OCI-LY1 (cell line): ENCODE measurements at regions not wholly inside any gene's neighbourhood (a gene's known extent, or its start where the extent isn't known, plus 50 kb on each side); places are given as distances from the start of the nearest gene placed in this dataset.

Experiments used
- H2AFZ ChIP-seq: fragments of 200-600 bp; sonication (generic), shearing (Covaris generic); 2 replicates; pipeline ENCODE4 v1.6.0; 2014; ENCODE audit warnings: antibody characterized with exemption, mild to moderate bottlenecking, low read length
- H3F3A ChIP-seq: fragments of 200-600 bp; sonication (generic), shearing (Covaris generic); 2 replicates; pipeline ENCODE4 v1.6.0; 2014; ENCODE audit warnings: mild to moderate bottlenecking, antibody characterized with exemption, low read length, moderate library complexity; ENCODE audit not compliant: insufficient read depth
- H3K27ac ChIP-seq: fragments of 200-600 bp; sonication (generic); 2 replicates; pipeline ENCODE4 v1.5.1; 2014; ENCODE audit warnings: low read length, mixed run types, mild to moderate bottlenecking, low read depth; ENCODE audit not compliant: poor library complexity, severe bottlenecking
- H3K27me3 ChIP-seq: fragments of 200-600 bp; sonication (generic); 2 replicates; pipeline ENCODE4 v1.6.0; 2014; ENCODE audit warnings: antibody characterized with exemption, mild to moderate bottlenecking, low read length, moderate library complexity; ENCODE audit not compliant: insufficient read depth
- H3K36me3 ChIP-seq: fragments of 200-600 bp; sonication (generic); 2 replicates; pipeline ENCODE4 v1.6.1; 2014; ENCODE audit warnings: mild to moderate bottlenecking, antibody characterized with exemption, low read length, moderate library complexity, mixed read lengths; ENCODE audit not compliant: insufficient read depth
- H3K4me1 ChIP-seq: fragments of 200-600 bp; sonication (generic); 2 replicates; pipeline ENCODE4 v1.5.1; 2014; ENCODE audit warnings: mild to moderate bottlenecking, low read length, moderate library complexity; ENCODE audit not compliant: insufficient read depth, severe bottlenecking
- H3K4me2 ChIP-seq: fragments of 200-600 bp; sonication (generic), shearing (Covaris generic); 2 replicates; pipeline ENCODE4 v1.6.1; 2014; ENCODE audit warnings: low read length
- H3K4me3 ChIP-seq: fragments of 200-600 bp; sonication (generic); 2 replicates; pipeline ENCODE4 v1.5.1; 2014; ENCODE audit warnings: low read length, low read depth, mild to moderate bottlenecking, mixed read lengths; ENCODE audit not compliant: poor library complexity, severe bottlenecking
- H3K79me2 ChIP-seq: fragments of 200-600 bp; shearing (Covaris generic); 2 replicates; pipeline ENCODE4 v1.6.1; 2016; ENCODE audit warnings: mixed run types, low read length, mixed read lengths; ENCODE audit not compliant: insufficient read depth
- H3K9ac ChIP-seq: fragments of 200-600 bp; sonication (generic), shearing (Covaris generic); 2 replicates; pipeline ENCODE4 v1.6.1; 2014; ENCODE audit warnings: mild to moderate bottlenecking, low read length, mixed read lengths
- H3K9me2 ChIP-seq: fragments of 200-600 bp; sonication (generic), shearing (Covaris generic); 2 replicates; pipeline ENCODE4 v1.6.1; 2014; ENCODE audit warnings: low read depth, mild to moderate bottlenecking, low read length, mixed read lengths
- H3K9me3 ChIP-seq: fragments of 200-600 bp; shearing (Covaris generic); 2 replicates; pipeline ENCODE4 v1.6.1; 2014; ENCODE audit warnings: low read length, mixed read lengths
- H4K20me1 ChIP-seq: fragments of 200-600 bp; sonication (generic), shearing (Covaris generic); 2 replicates; pipeline ENCODE4 v1.6.0; 2016; ENCODE audit warnings: mild to moderate bottlenecking, low read length; ENCODE audit not compliant: insufficient read depth
- EZH2 ChIP-seq: fragments of 200-600 bp; sonication (generic), shearing (Covaris generic); IDR thresholded peaks from 2 replicates; pipeline ENCODE4 v1.8.0; 2017; ENCODE audit warnings: borderline replicate concordance, mixed run types, mild to moderate bottlenecking, antibody characterized with exemption, low read length, moderate library complexity, mixed read lengths
- TF ChIP-seq, protein P1 (sequence below): fragments of 200-600 bp; sonication (generic), shearing (Covaris generic); IDR thresholded peaks from 2 replicates; pipeline ENCODE4 v1.5.1; 2017; ENCODE audit warnings: mild to moderate bottlenecking, antibody characterized with exemption, low read length, moderate library complexity, mixed read lengths

DNA sequence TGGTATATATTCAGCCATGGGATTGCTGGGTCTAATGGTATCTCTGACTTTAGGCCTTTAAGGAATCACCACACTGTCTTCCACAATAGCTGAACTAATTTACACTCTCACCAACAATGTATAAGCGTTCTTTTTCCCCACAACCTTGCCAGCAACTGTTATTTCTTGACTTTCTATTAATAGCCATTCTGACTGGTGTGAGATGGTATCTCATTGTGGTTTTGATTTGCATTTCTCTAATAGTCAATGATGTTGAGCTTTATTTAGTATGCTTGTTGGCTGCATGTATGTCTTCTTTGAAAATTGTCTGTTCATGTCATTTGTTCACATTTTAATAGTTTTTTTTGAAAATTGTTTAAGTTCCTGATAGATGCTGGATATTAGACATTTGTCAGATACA is 235.2 kb downstream of the HEPH start:
- no peaks in the 10 kb centered on the region for H3K79me2 ChIP-seq
- no peaks in the 10 kb centered on the region for H3F3A ChIP-seq
- H3K4me2 ChIP-seq, result no peak overlapping the region
- H3K9ac ChIP-seq, result no peak overlapping the region
- H3K27ac ChIP-seq, result no peak overlapping the region
- H4K20me1 ChIP-seq, result no peaks in the 10 kb centered on the region
- H3K4me1 ChIP-seq, result no peaks in the 10 kb centered on the region
- TF ChIP-seq, protein P1, sequence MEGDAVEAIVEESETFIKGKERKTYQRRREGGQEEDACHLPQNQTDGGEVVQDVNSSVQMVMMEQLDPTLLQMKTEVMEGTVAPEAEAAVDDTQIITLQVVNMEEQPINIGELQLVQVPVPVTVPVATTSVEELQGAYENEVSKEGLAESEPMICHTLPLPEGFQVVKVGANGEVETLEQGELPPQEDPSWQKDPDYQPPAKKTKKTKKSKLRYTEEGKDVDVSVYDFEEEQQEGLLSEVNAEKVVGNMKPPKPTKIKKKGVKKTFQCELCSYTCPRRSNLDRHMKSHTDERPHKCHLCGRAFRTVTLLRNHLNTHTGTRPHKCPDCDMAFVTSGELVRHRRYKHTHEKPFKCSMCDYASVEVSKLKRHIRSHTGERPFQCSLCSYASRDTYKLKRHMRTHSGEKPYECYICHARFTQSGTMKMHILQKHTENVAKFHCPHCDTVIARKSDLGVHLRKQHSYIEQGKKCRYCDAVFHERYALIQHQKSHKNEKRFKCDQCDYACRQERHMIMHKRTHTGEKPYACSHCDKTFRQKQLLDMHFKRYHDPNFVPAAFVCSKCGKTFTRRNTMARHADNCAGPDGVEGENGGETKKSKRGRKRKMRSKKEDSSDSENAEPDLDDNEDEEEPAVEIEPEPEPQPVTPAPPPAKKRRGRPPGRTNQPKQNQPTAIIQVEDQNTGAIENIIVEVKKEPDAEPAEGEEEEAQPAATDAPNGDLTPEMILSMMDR, result no peak
- TF ChIP-seq EZH2, result no peak
- H3K27me3 ChIP-seq, result no peaks in the 10 kb centered on the region
- H2AFZ ChIP-seq, result no peak overlapping the region
- H3K36me3 ChIP-seq, result no peaks in the 10 kb centered on the region
- no peak overlapping the region for H3K4me3 ChIP-seq
- no peaks in the 10 kb centered on the region for H3K9me2 ChIP-seq
- H3K9me3 ChIP-seq, result no peaks in the 10 kb centered on the region

DNA sequence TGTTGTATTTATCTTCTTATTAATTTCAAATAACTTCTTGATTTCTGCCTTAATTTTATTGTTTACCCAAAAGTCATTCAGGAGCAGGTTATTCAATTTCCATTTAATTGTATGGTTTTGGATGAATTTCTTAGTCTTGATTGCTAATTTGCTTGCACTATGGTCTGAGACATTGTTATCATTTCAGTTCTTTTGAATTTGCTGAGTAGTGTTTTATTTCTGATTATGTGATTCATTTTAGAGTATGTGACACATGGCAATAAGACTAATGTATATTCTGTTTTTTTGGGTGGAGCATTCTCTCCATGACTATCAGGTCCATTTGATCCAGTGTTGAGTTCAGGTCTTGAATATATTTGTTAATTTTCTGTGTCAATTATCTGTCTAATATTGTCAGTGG is 236.7 kb downstream of the EDA2R start:
- no peak overlapping the region for H3K4me2 ChIP-seq
- no peaks in the 10 kb centered on the region for H3K9me3 ChIP-seq
- H4K20me1 ChIP-seq, result no peaks in the 10 kb centered on the region
- no peaks in the 10 kb centered on the region for H3K4me1 ChIP-seq
- TF ChIP-seq EZH2, result no peak
- TF ChIP-seq, protein P1, result no peak
- H3K36me3 ChIP-seq, result no peaks in the 10 kb centered on the region
- H3K9me2 ChIP-seq, result no peaks in the 10 kb centered on the region
- H3K9ac ChIP-seq, result no peak overlapping the region
- no peaks in the 10 kb centered on the region for H3K27me3 ChIP-seq
- no peak overlapping the region for H3K27ac ChIP-seq
- H2AFZ ChIP-seq, result no peak overlapping the region
- no peak overlapping the region for H3K4me3 ChIP-seq
- H3K79me2 ChIP-seq, result no peaks in the 10 kb centered on the region
- H3F3A ChIP-seq, result no peaks in the 10 kb centered on the region

DNA sequence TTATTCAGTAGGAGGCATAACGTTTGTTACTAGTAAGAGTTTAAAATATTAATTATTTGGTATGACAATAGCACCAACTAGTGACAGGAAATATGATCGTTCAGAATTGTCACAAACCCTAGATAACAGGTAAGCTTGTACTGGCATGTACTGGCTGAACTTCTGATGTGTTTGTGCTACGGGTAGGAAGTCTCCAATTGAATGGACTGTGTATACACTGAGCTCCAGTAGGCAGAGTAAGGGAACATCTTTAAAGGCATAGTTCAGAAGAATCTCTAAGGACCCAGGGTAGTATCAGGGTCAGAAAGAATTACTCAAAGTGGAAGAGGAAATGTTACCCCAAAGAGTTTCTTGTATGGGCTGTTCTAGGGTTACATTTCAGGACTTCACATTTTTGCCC is 230.4 kb downstream of the EDA2R start:
- no peaks in the 10 kb centered on the region for H3K79me2 ChIP-seq
- no peak overlapping the region for H3K4me2 ChIP-seq
- H3K9me2 ChIP-seq, result no peaks in the 10 kb centered on the region
- H3K4me1 ChIP-seq, result no peaks in the 10 kb centered on the region
- no peak overlapping the region for H2AFZ ChIP-seq
- H3K36me3 ChIP-seq, result no peaks in the 10 kb centered on the region
- H3K4me3 ChIP-seq, result no peak overlapping the region
- H3K27ac ChIP-seq, result no peak overlapping the region
- no peaks in the 10 kb centered on the region for H3K27me3 ChIP-seq
- H3K9me3 ChIP-seq, result no peaks in the 10 kb centered on the region
- no peaks in the 10 kb centered on the region for H3F3A ChIP-seq
- TF ChIP-seq EZH2, result no peak
- TF ChIP-seq, protein P1, result peak; percentile 32; the same call in 1 of the 2 replicates
- no peaks in the 10 kb centered on the region for H4K20me1 ChIP-seq
- H3K9ac ChIP-seq, result no peak overlapping the region
